NCI-H1048 (cell line): ENCODE measurements at regions not wholly inside any gene's neighbourhood (a gene's known extent, or its start where the extent isn't known, plus 50 kb on each side); places are given as distances from the start of the nearest gene placed in this dataset.

ENCODE experiments used
- DNase-seq: peaks from one replicate; lab custom pipeline; 2025; lab: John Stamatoyannopoulos, UW

DNA sequence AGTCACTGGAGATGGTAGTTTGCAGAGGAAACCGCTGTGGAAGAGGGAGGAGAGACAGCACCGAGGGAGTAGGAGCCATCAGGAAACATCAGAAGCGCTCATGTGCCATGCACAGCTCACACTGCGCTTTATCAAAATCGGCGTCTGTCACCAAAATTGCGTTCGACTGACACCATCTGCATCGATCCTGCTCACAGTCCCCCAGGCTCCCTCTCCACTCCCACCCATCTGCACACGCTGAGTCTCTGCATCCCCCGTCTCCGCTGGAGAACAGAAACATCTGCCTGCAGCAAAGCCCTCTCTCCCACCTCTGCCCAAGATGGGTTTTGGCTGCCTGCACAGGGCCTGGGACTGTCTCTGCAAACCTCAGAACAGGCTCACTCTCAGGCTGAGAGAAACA lies 187.5 kb upstream of the RPL38 start:
- DNase-seq: no peak

DNA sequence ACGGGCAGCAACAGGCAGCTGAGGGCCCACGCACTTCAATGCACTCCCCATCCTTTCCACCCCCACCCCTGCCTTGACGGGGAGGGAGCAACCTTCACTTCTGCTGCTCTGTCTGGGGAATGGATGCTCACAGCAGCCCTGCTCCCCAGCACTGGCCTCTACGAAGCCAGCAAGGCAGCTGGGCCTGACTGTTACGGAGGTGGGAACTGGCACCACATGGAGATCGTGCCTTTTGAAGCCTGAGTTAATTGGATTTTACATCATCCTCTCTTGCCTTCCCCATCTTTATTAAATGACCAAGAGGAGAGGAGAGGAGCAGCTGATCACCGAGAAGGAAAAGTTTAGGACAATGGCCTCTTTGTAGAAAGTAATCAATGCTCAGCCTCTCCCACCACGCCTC lies 187.0 kb upstream of the RPL38 start:
- no peak for DNase-seq

DNA sequence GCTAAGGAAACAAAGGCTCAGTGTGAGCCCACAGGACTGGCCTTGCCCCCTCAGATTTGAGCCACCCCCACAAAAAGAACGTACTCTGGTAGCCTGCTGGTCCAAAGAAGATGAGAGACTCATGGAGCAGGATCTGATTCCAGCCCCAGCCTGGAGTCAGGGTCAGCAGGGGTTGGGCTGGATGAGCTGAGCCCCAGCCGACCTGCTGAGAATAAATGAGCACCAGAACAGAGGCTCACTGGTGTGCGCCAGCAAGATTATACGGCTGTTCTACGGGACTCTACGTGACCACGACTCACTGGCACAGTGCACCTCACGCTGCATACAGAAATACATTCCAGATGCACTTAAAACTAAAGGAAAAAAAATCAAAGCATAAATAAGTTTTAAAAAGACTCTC lies 186.0 kb upstream of the RPL38 start:
- no peak for DNase-seq

DNA sequence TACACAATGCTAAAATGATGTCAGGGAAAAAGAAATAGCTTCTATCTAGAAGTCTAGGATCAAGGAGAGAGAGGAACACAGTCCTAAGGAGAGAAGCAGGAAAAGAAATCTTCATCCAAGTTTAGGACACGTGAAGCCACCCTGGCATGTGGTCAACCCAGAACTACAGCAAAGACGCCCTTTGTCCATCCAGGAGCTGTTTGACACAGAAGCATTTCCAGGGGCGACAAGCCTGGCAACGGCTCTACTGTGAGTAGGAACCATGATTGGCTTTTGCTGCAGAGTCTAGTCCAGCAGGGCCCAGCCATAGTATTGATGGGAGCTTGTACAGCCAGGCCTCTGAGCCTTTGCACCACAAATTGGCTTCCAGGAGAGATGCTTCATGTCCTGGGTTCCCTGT lies 185.4 kb upstream of the RPL38 start:
- no peak for DNase-seq

DNA sequence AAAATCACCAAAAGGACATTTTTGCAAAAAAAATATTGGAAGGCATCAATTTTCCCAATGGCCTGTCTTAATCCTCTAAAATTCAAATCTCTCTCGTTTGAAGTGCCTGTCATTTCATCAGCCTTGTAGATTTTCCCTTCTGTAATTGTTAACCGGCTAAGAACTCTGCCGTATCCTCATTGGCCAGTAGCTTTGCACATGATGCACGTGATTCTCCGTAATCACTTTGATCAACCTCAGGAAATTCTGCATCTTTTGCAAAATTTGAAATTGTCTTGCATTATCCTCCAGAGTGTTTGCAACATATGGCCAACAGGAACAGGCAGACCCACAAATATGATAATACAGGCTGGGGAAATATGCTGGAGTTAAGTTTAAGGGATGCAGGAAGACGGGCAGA lies 184.2 kb upstream of the RPL38 start:
- DNase-seq: no peak

DNA sequence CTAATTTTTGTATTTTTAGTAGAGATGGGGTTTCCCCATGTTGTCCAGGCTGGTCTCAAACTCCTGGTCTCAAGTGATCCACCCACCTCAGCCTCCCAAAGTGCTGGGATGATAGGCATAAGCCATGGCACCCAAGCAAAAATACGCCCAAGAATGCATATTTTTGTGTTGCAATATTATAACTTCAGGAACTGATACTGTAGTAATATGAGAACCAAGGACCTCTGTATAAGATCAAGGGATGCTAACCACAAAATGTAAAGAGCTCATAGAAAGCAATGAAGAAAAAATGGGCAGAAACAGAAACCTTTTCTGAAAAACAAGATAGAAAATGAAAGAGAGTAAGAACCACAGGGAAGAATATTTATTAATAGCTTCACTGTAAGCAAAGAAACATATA lies 183.6 kb upstream of the RPL38 start:
- no peak for DNase-seq

DNA sequence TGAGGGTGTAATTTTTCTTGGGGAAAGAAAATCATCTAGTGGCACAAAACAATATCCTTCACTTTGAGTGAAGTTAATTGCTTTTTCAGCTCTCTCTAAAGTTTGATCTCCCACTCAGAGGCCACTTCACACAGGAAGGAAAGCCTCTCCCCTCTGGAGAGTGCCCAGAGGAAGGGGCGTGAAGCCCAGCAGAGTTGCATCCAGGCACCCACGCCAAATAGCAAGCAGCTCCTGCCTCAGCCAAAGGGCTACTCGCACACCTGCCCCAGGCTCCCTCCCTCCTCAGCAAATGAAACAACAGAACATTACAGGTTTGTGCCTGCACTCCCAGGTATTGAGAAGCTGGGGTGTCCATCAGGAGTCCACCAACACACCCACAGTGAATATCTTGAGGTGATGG lies 183.0 kb upstream of the RPL38 start:
- DNase-seq: no peak

DNA sequence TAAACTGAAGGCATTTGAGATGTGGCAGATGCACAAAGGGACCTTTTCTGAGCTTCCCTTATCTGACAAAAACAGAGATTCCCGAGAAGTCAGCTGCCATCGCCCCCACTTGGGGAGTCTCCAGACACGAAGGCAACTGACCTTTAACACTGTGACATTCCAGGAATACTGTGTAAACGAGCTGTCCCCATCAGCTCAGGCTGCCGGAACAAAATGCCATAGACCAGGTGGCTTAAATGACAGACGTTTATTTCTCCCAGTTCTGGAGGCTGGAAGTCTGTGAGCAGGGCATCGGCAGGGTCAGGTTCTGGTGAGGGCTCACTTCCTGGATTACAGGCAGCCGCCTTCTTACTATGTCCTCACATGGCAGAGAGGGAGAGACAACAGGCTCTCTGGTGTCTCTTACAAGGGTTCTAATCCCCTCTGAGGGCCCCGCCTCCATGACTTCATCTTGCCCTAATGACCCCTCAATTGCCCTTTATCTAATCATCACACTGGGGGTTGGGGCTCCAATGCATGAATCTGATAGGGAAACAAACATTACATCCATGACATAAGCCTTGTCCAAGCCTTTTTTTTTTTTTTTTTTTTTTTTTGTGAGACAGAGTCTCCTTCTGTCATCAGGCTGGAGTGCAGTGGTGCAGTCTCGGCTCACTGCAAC lies 178.5 kb upstream of the RPL38 start:
- DNase-seq: no peak

DNA sequence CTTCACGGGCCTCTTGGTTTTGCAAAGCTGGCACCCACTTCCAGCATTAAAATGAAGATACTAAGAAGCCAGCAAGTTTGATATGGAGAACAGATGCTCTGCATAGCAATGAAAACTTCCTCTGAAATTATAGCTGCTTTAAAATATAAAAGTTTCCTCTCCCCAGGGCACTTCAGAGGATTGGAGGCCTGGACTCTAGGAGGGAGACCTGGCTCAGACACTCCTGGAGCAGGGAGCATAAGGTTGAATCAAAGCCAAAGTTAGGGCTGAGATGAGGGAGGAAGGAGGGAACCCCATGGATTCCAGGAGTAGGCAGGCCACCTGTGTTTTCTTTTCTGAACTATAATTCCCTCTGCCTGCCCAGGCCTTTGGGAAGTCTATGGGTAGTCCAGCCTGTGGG lies 176.0 kb upstream of the RPL38 start:
- no peak for DNase-seq

DNA sequence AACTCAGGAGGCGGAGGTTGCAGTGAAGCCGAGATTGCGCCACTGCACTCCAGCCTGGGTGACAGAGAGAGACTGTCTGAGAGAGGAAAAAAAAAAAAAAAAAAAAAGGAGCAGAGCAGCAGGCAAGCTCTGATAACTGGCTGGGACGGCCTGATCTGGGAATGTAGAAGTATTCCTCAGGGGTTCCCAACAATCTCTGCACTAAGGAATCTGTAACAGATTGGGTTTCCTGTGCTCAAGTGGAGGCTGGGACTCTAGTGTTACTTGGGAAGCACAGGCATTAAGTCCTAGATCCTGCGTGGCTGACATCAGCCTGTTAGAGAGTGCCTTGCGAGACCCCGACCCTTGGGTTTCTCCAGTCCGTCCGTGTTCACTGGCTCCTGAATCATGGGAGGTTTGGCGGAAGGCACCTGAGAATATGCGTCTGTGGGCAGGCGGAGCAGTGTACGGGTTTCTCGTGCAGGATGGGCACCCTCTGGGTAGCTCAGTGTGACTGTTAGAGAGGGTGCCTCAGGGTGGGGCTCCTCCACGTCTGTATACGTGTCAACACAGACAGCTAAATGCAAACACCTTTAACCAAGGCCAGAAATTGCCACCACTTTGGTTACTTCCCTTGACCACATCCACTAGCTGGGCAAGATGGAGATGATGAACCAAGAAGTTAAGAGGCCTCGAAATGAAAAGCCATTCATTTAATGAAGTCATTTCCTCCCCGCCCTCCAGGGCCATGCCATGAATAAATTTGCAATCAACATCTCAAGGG lies 174.9 kb upstream of the RPL38 start:
- DNase-seq: no peak

DNA sequence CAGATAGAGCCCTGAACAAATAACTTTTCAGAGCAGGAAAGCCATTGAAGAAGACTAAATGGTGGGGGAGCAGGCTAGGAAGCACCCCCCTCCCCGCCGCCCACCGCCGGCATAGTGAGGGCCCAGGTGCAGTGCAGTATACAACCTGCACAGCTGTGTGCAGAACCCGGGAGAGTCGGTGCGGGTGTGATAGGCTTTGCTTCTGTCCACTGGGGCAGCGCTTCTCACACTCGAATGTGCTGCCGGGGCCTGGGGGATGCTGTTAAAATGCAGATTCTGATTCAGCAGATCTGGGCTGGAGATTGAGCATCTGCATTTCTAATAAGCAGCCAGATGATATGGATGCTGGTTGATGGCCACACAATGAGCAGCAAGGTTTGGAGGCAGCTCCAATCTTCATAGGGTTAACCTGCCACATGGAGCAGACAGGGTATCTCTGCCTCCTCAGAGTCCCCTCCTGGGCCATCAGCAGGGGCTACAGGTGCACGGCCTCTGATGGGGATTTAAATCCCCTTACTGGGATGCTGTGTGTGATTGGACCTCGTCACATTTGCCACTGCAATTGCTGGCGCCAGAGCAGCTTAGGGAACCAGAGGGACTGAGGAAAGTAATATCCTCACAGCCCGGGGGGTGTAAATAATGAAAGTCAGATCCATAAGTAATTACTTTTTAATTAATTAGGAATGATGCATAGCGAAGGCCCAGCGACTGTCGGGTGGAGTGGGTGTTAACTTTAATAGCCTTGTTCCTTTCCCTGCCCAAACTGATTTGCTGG lies 172.0 kb upstream of the RPL38 start:
- no peak for DNase-seq

DNA sequence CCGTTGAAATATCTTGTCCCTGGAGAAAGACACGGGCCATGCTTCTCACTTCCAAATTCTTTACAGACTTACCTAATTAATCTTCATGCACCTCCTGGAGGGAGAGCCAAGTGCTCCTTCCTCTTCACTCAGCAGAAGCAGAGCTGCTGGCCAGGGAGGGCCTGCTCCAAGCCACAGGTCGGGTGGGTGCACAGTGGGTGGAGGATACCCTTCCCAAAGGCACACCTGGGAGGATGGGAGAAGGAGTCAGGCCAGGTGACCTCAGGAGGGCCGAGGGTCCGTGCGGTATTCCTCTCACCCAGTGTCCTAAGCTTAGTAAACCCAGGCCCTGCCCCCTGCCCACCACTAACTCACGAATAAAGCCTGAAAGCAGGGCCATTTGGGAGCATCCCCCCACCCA lies 171.3 kb upstream of the RPL38 start:
- no peak for DNase-seq

DNA sequence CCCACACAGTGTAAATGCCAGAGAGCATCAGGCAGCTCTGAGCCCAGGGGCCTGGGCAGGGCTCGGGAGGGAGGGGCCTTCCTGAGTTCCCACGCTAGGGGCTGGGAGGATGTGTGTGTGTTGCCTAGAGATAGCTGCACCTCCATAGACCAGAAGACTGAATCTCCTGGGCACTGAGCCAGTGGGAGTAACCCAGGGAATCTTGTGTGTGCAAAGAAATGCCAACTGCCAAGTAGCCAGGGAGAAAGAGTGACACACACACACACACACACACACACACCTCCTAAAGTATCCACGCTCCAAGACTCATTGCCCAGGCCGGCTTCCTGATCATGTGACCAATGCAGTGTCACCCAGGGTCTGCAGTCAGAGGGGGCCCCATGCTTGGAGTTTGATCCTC lies 166.2 kb upstream of the RPL38 start:
- no peak for DNase-seq

DNA sequence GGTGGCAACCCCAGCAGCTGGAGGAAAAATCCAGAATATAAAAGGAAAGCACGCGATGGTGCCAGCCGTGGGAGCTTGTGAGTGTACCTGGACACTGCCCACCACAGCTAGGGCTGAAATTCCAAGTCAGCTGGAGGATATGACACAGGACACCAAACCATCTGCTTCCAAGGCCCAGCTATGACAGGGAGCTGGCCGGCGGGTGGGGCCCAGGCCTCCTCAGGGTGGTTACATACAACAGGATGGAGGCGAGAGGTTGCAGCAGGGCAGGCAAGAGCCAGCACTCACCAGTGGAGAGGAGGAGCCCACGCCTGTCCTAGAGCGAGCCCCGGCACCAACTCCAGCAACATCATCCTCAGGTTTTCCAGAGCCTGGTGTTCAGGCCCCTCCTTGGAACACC lies 163.2 kb upstream of the RPL38 start:
- DNase-seq: no peak

DNA sequence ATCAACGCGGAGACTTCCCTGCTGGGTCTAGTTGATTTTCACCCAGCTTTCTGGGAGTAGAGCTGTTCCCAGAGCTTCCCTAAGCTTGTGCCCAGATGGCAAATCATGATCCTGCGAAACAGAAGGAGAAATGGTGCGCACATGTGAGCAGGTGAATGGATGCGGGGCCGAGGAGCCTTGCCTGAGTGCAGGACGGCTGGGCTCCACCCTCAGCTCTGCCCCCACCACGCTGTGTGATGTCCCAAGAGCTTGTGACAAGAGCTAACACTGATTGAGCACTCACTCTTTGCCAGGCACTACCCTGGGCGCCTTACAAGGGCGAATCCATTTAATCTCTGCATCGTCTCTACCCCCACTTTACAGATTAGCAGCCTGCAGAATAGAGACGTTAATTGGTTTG lies 162.7 kb upstream of the RPL38 start:
- DNase-seq: no peak

DNA sequence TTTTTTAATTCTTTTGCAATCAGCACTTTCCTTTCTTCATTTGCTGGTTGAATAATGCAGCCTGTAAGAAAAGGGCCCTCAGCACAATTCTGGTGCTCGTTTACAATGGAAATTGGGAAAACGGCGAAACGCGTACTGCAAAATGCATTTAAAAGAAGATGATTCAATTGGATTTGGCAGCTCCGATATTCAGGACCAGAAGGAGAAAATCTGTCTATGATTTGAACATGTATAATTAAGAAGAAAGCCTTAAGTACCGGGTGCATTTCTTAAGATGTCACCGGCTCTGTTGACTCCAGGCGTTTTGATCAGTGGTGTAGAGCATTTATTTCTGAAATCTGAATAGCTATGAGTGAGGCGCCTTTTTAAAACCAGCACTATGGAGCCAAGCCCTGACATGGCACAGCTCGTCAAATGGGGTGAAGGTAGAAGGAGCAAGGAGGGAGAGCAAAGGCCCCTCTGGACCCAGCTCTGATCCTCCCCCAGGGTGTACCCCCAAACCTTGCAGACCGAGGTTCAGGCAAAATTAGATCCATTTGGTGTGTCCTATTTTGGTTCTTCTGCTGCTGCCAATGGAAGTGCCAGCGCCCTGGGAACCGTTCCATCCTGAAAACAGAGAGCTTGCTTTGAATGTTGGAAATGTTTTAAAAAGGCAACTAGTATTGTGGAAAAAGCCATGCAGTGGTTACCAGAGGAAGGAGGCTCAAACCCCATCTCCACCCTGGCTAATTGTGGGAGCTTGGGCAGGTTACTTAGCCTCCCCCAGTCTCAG lies 161.4 kb upstream of the RPL38 start:
- no peak for DNase-seq

DNA sequence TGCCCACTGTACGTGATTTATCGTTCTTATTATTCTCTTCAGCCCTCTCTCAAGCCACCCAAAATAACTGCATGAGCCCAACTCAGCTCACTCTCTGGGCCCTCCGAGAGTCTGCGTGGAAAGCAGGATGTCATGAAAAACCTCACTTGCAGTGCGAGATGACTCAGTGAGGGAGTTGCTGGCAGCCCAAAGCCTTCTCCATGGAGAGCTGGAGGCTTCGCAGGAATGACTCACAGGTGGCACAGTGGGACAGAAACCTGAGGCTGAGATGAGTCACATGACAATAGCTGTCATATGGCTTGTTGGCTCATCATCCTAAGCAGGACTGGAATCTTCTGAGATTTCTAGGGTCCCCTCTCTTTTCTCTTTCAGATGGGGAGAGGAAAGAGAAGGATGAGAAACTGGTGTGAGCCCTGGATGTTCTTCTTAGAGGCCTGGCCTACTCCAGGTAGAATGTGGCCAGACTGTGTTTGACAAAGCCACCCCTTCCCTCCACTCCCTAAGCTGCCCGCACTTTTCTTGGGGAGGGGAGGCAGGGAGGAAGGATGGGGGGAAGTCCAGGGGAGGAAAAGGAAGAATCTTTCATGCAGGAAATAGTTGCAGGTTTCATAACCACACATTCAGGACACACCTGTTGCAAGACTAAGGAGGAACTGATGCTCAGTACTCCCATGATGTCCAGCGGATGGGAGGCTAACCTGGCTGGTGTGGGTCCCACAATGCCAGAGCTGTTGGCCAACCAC lies 160.6 kb upstream of the RPL38 start:
- DNase-seq: no peak

DNA sequence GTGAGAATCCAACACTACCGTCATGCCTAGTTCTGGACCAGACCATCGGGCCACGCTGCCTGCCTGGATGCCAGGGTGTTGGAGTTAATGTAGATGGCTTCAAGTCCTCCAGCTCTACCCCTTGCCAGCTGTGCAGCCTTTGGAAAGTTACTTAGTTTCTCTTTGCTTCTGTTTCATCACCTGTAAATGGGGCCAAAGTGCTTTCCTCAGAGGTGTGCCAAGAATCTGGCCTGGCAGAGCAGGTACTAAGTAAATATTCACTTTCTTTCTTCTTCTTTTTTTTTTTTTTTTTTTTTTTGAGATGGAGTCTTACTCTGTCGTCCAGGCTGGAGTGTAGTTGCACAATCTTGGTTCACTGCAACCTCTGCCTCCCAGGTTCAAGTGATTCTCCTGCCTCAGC lies 159.5 kb upstream of the RPL38 start:
- no peak for DNase-seq

DNA sequence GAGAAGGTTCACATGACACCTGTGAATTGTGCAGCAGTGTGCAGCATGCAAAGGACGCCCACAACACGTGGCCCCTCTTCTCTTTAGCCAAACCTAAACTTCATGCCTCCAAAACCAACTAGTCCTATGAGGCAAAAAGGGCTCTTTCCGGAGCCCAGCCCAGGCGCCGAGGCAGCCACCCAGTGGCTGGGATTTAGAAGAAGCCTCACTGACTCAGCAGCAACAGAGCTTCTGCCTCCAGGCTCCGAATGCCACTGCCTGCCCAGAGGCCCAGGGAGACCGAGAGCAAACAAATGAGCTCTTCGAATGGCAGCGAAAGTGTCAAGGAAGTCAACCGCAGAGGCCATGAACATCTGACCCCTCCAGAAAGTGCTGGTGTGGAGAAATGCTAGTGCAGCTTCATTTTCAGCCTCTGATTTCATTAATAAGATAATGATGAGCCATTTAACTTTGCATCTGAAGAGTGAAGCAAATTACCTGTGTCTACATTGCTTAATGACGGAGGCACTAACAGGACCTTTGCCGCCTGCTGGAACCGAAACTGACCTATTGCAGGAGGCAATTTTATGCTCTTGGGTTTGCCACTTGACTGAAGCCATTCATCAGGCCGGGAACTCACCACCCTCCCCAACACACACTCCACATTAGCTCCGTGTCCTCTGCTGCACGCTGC lies 157.7 kb upstream of the RPL38 start:
- DNase-seq: no peak

DNA sequence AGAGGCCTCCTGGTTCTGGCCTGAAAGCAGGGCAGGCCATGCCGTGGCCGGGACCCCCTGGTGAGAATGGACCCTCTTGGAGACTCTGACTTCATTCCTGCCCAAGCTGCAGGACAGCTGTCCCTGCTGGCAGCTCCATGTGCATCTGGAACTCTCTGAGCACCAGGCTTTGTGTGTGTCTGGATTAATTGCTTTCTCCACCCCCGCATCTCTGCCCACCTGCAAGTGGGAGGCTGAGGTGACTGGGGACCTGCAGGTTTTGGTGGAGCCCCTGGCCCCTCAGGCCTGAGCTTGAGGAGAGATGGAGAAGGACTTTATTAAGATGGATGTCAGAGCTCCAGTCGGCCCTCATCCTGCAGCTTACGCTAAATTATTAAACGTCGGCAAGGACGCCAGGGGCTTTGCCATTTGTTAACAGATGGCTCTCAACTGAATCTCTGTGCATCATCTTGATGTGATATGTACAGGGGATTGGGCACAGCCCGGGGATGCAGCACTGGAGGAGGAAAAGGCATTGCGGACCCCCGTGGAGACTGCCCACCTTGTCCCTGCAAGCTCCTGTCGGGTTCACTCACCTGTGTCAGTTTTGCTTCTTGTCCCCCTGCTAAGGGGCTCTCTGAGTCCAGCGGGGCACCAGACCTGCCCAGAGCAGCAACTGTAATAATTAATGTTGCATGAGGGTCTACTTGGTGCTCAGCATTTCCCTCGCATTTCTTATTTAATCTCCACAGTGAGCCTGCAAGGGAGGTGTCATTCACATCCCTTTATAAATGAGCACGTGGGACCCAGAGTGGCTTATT lies 154.1 kb upstream of the RPL38 start:
- no peak for DNase-seq
